Duodenal mucosa (tissue), 2 donors: ENCODE measurements at regions not wholly inside any gene's neighbourhood (a gene's known extent, or its start where the extent isn't known, plus 50 kb on each side); places are given as distances from the start of the nearest gene placed in this dataset.
"Not testable (repeated sequence)": the region's sequence is repeated elsewhere in the genome, so short reads cannot be mapped to it uniquely, and the experiment has no call there.

ENCODE experiments used
- H3K27ac ChIP-seq: one replicate; pipeline ENCODE4 v1.7.0; 2013; ENCODE audit warnings: low read depth, low read length
- H3K27me3 ChIP-seq, 2 donors: one replicate each; pipeline ENCODE4 v1.7.0; 2013; ENCODE audit warnings: low read length in 2 of 2, control low read depth in 1 of 2; ENCODE audit not compliant: insufficient read depth in 2 of 2, control insufficient read depth in 1 of 2
- H3K36me3 ChIP-seq, 2 donors: one replicate each; pipeline ENCODE4 v1.7.0; 2013; ENCODE audit warnings: low read length in 2 of 2, control low read depth in 1 of 2; ENCODE audit not compliant: insufficient read depth in 2 of 2, control insufficient read depth in 1 of 2
- H3K4me1 ChIP-seq, 2 donors: one replicate each; pipeline ENCODE4 v1.7.0; 2013; ENCODE audit warnings: low read length in 2 of 2, control low read depth in 1 of 2; ENCODE audit not compliant: insufficient read depth in 2 of 2, control insufficient read depth in 1 of 2
- H3K4me3 ChIP-seq, 2 donors: one replicate each; pipeline ENCODE4 v1.7.0; 2013; ENCODE audit warnings: low read length in 2 of 2, low read depth in 1 of 2
- H3K9ac ChIP-seq, 2 donors: one replicate each; pipeline ENCODE4 v1.7.0; 2013; ENCODE audit warnings: low read length in 2 of 2, low read depth in 1 of 2
- H3K9me3 ChIP-seq, 2 donors: one replicate each; pipeline ENCODE4 v1.7.0; 2013; ENCODE audit warnings: low read length in 2 of 2, control low read depth in 1 of 2; ENCODE audit not compliant: control insufficient read depth in 1 of 2

DNA sequence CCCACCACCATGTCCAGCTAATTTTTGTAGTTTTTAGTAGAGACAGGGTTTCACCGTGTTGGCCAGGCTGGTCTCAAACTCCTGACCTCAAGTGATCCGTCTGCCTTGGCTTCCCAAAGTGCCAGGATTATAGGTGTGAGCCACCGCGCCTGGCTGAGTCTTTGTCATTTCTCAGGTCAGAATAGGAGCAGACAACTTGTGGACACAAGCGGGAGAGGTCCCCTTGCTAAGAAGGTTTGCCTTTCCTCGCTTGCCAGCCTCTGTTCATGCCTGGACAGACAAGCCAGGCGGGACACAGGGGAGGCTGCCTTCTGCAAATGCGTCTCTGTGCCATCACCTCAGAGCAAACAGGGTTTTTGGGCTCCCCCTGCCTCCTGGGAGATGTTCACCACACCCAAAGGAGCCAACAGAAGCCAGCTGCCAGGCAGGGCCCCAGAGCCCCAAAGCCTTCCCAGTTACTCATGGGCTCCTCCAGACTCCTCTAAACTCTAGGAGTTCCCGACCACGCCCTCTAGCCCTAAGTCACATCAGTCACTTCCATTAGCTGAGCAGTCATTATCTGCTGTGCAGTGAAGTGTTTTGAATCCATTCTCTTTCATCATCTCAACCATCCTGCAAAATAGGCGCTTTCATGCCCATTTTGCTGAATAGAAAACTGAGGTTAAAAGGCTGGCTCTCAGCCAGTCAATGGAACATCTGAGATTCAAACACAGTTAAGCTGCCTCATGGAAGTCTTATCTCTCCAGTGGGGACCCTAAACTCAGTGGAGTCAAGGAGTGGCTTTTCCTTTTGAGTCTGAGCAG lies 245.0 kb downstream of the UACA start:
- H3K9ac ChIP-seq = no peak overlapping the region
- peaks cover 0 to 4% of the 10 kb centered on the region in 2 donors for H3K27me3 ChIP-seq
- no peaks in the 10 kb centered on the region for H3K4me1 ChIP-seq

GRCh38 chr15:70517194-70517590 lies 246.2 kb downstream of the UACA start:
- Histone ChIP-seq H3K9me3 (no peaks in the 10 kb centered on the region), H3K9ac (no peak overlapping the region)

More for the DNA sequence above, 245.0 kb downstream of the UACA start:
- H3K4me3 ChIP-seq = no peak overlapping the region
- no peaks in the 10 kb centered on the region for H3K9me3 ChIP-seq
- no peak overlapping the region for H3K27ac ChIP-seq
- H3K36me3 ChIP-seq = no peaks in the 10 kb centered on the region

DNA sequence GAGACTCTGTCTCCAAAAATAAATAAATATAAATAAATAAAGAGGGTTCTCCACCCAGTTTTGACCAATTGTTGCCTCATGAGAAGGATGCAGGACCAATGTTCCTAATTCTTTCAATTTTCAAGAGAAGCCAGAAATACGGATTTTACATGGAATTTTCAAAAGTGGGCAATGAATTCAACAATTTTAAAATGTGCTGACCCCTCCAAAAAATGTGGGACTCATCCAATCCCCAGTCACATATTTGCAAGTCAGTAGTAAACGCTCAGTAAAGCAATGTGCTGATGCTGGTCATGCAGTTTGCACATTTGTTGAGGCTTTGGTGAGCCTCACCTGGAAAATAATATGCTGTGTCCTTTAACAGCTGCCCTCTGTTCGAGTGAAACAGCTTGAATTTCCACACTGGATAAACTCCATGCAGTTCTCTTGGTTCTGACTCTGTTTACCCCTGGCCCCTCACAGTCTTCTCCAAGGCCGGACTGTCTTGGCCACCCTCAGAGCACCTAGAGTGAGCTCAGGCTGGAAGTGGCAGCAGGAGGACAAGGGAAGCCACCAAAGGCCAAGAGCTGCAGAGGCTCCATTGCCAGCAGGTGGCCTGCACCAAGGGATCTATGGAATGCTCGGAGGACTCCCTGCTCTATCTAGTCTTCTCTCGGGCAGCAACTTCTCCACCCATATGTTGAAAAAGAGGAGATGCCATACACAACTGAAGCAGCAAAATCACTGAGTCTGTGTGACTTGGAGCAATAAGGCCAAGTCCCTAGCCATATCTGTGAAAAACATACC lies 246.8 kb downstream of the UACA start:
- no peak overlapping the region for H3K27ac ChIP-seq
- H3K9ac ChIP-seq = no peak overlapping the region
- no peaks in the 10 kb centered on the region for H3K4me1 ChIP-seq
- H3K36me3 ChIP-seq = no peaks in the 10 kb centered on the region
- H3K4me3 ChIP-seq = no peak overlapping the region
- H3K27me3 ChIP-seq = no peaks in the 10 kb centered on the region
- H3K9me3 ChIP-seq = no peaks in the 10 kb centered on the region

More at GRCh38 chr15:70517194-70517590, 246.2 kb downstream of the UACA start:
- H3K4me1 ChIP-seq = no peaks in the 10 kb centered on the region
- no peak overlapping the region for H3K4me3 ChIP-seq
- no peaks in the 10 kb centered on the region for H3K36me3 ChIP-seq
- H3K27me3 ChIP-seq = peaks cover 0 to 2% of the 10 kb centered on the region in 2 donors
- H3K27ac ChIP-seq = no peak overlapping the region

- Histone ChIP-seq H3K27me3 (no peaks in the 10 kb centered on the region), H3K27ac (no peak overlapping the region), H3K9ac (no peak overlapping the region), H3K4me1 (no peaks in the 10 kb centered on the region), H3K36me3 (no peaks in the 10 kb centered on the region), H3K4me3 (no peak overlapping the region), H3K9me3 (peaks cover 7 to 9% of the 10 kb centered on the region in 2 donors)
Observed at GRCh38 chr15:70514251-70514650, 249.1 kb downstream of the UACA start.

- no peaks in the 10 kb centered on the region for H3K27me3 ChIP-seq
- peaks cover 7 to 9% of the 10 kb centered on the region in 2 donors for H3K9me3 ChIP-seq
- peaks cover 2 to 4% of the 10 kb centered on the region in 2 donors for H3K4me1 ChIP-seq
- H3K27ac ChIP-seq = no peak overlapping the region
- H3K36me3 ChIP-seq = no peaks in the 10 kb centered on the region
- H3K4me3 ChIP-seq = no peak overlapping the region
- no peak overlapping the region for H3K9ac ChIP-seq
Observed at GRCh38 chr15:70513819-70514218, 249.5 kb downstream of the UACA start.

GRCh38 chr15:70512772-70513362 lies 250.5 kb downstream of the UACA start:
- Histone ChIP-seq H3K4me1 (peaks cover 10 to 13% of the 10 kb centered on the region in 2 donors), H3K9me3 (peaks cover 7 to 9% of the 10 kb centered on the region in 2 donors), H3K9ac (no peak overlapping the region)

DNA sequence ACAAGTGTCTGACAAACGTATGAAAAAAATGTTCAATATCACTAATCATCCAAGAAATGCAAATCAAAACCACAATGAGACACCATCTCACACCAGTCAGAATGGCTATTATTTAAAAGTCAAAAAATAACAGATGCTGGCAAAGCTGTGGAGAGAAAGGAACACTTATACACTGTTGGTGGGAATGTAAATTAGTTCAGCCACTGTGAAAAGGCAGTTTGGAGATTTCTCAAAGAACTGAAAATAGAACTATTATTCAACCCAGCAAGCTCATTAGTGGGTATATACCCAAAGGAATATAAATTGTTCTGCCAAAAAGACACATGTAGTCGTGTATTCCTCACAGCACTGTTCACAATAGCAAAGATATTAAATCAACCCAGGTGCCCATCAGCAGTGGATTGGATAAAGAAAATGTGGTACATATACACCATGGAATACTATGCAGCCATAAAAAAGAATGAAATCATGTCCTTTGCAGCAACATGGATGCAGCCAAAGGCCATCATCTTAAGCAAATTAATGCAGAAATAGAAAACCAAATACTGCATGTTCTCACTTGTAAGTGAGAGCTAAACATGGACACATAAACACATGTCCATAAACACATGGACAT lies 251.3 kb downstream of the UACA start:
- H3K9ac ChIP-seq, H3K27ac ChIP-seq, H3K36me3 ChIP-seq, H3K9me3 ChIP-seq, H3K27me3 ChIP-seq, H3K4me3 ChIP-seq: not testable (repeated sequence)
- H3K4me1 ChIP-seq = peaks cover 12 to 14% of the 10 kb centered on the region in 2 donors

More at GRCh38 chr15:70512772-70513362, 250.5 kb downstream of the UACA start:
- Histone ChIP-seq H3K36me3 (no peaks in the 10 kb centered on the region), H3K4me3 (no peak overlapping the region), H3K27ac (no peak overlapping the region), H3K27me3 (no peaks in the 10 kb centered on the region)

- Histone ChIP-seq H3K4me3 (no peak overlapping the region), H3K4me1 (peaks cover 17 to 20% of the 10 kb centered on the region in 2 donors), H3K9ac (no peak overlapping the region), H3K9me3 (peaks cover 7 to 9% of the 10 kb centered on the region in 2 donors), H3K36me3 (no peaks in the 10 kb centered on the region), H3K27ac (no peak overlapping the region), H3K27me3 (no peaks in the 10 kb centered on the region)
Observed at GRCh38 chr15:70510433-70510832, 252.9 kb downstream of the UACA start.

DNA sequence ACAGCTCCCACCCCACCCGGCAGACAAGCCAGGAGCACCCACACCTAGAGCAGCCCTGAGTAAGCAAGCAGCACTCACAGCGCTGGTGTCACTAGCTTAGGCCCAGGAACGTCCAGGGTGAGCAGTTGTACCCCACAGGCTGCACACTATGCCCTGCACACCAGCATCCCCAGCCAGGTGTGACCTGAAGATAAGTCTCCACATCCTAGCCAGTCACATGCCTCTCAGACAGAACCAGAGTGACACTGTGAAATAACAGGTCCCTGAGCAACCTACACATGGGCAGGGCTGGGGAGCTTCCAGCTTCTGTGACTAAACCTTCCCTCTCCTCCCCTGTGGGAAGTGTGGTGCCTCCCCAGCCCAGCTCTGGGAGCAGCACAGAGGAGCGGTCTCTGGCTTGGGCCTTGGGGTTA lies 253.6 kb downstream of the UACA start:
- Histone ChIP-seq H3K4me1 (peaks cover 24 to 27% of the 10 kb centered on the region in 2 donors), H3K36me3 (no peaks in the 10 kb centered on the region), H3K27ac (no peak overlapping the region), H3K27me3 (no peaks in the 10 kb centered on the region), H3K9ac (no peak overlapping the region), H3K4me3 (no peak overlapping the region), H3K9me3 (peaks cover 7 to 9% of the 10 kb centered on the region in 2 donors)
